Keratinocyte (primary cell): ENCODE measurements at regions not wholly inside any gene's neighbourhood (a gene's known extent, or its start where the extent isn't known, plus 50 kb on each side); places are given as distances from the start of the nearest gene placed in this dataset.

Experiments used
- EZH2 ChIP-seq: IDR thresholded peaks from one replicate; pipeline ENCODE4 v1.6.1; 2012; ENCODE audit warnings: inconsistent platforms, mild to moderate bottlenecking, low read length, moderate library complexity
- TF ChIP-seq, protein P1 (sequence below), 3 experiments: IDR thresholded peaks in 1 of 3; conservative IDR thresholded peaks in 1 of 3; optimal IDR thresholded peaks in 1 of 3; 2 replicates in 2 of 3; 3 replicates in 1 of 3; pipeline versions ENCODE3 to v1.5.1; 2011; ENCODE audit warnings: low read length in 3 of 3, mild to moderate bottlenecking in 3 of 3, moderate library complexity in 2 of 3, control low read depth in 1 of 3, inconsistent platforms in 1 of 3; ENCODE audit not compliant: insufficient read depth in 2 of 3; ENCODE audit errors: extremely low read depth in 1 of 3

DNA sequence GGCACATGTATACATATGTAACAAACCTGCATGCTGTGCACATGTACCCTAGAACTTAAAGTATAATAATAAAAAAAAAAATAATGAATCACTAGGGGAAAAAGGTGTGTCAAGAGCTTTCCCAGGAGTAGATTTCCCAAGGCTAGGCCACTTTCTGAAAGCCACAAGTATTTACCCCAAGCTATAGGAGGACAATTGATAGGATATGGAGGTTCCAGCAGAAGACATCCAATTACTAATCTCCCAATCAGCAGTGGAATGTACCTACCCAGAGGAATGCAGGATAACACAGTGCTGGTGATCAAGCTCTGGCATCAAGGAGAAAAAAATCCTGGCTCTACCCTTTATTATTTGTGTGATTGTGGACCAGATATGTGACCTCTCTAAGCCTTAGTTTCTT, 562.7 kb downstream of the RFPL4B start:
- TF ChIP-seq EZH2: no peak
- TF ChIP-seq, protein P1, sequence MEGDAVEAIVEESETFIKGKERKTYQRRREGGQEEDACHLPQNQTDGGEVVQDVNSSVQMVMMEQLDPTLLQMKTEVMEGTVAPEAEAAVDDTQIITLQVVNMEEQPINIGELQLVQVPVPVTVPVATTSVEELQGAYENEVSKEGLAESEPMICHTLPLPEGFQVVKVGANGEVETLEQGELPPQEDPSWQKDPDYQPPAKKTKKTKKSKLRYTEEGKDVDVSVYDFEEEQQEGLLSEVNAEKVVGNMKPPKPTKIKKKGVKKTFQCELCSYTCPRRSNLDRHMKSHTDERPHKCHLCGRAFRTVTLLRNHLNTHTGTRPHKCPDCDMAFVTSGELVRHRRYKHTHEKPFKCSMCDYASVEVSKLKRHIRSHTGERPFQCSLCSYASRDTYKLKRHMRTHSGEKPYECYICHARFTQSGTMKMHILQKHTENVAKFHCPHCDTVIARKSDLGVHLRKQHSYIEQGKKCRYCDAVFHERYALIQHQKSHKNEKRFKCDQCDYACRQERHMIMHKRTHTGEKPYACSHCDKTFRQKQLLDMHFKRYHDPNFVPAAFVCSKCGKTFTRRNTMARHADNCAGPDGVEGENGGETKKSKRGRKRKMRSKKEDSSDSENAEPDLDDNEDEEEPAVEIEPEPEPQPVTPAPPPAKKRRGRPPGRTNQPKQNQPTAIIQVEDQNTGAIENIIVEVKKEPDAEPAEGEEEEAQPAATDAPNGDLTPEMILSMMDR (optimal IDR thresholded peaks at IDR 0.05 in 1 of 3, IDR thresholded peaks at IDR 0.05 in 1 of 3, conservative IDR thresholded peaks at IDR 0.05 in 1 of 3; ENCODE audit: extremely low read depth in 1 of 3, insufficient read depth in 2 of 3, low read length in 3 of 3): no peak
